Lower leg skin (tissue), 4 donors: ENCODE measurements at regions not wholly inside any gene's neighbourhood (a gene's known extent, or its start where the extent isn't known, plus 50 kb on each side); places are given as distances from the start of the nearest gene placed in this dataset.

Experiments
- DNase-seq, 2 donors: peaks; one replicate each; pipeline ENCODE4 v3.0.0-alpha.2; 2019; ENCODE audit warnings: low spot score in 2 of 2
- H3K4me3 ChIP-seq: fragments of 200-600 bp; sonication (generic); 2 replicates; pipeline ENCODE4 v1.5.1; 2017; ENCODE audit warnings: mild to moderate bottlenecking, low read depth; ENCODE audit not compliant: poor library complexity, severe bottlenecking
- POLR2A ChIP-seq, 2 donors: fragments of 450-650 bp; IDR thresholded peaks; one replicate each; pipeline ENCODE4 v1.6.1; 2016 to 2017; ENCODE audit warnings: antibody characterized with exemption in 2 of 2, mild to moderate bottlenecking in 1 of 2, moderate library complexity in 1 of 2
- WGBS, 2 donors: methylation state at CpG; one replicate each; pipeline ENCODE4 v1.1.5; 2018; 5-methylcytosine and 5-hydroxymethylcytosine counted together
- intact Hi-C: fragments of 100-400 bp; cut with DNase I; formaldehyde crosslinking; loops from one replicate; pipeline ENCODE4 v1.15.0; 2023; ENCODE audit warnings: low total_unique reads
- TF ChIP-seq, protein P1 (sequence below), 3 donors: fragments of 450-650 bp; IDR thresholded peaks; one replicate each; pipeline ENCODE4 v1.5.1; 2016; ENCODE audit warnings: antibody characterized with exemption in 3 of 3, mild to moderate bottlenecking in 3 of 3, moderate library complexity in 2 of 3

- no peak for TF ChIP-seq POLR2A (IDR thresholded peaks at IDR 0.05)
- TF ChIP-seq, protein P1, sequence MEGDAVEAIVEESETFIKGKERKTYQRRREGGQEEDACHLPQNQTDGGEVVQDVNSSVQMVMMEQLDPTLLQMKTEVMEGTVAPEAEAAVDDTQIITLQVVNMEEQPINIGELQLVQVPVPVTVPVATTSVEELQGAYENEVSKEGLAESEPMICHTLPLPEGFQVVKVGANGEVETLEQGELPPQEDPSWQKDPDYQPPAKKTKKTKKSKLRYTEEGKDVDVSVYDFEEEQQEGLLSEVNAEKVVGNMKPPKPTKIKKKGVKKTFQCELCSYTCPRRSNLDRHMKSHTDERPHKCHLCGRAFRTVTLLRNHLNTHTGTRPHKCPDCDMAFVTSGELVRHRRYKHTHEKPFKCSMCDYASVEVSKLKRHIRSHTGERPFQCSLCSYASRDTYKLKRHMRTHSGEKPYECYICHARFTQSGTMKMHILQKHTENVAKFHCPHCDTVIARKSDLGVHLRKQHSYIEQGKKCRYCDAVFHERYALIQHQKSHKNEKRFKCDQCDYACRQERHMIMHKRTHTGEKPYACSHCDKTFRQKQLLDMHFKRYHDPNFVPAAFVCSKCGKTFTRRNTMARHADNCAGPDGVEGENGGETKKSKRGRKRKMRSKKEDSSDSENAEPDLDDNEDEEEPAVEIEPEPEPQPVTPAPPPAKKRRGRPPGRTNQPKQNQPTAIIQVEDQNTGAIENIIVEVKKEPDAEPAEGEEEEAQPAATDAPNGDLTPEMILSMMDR (IDR thresholded peaks at IDR 0.05), result no peak
- no peak for DNase-seq
- no peak overlapping the region for H3K4me3 ChIP-seq
- intact Hi-C loops, result no loop called here
- 84 to 92% methylated on average over 2 of the region's 2 CpGs for WGBS, 2 donors
These were observed 612.8 kb upstream of the PSMD7 start for GRCh38 chr16:73683804-73684203.

DNA sequence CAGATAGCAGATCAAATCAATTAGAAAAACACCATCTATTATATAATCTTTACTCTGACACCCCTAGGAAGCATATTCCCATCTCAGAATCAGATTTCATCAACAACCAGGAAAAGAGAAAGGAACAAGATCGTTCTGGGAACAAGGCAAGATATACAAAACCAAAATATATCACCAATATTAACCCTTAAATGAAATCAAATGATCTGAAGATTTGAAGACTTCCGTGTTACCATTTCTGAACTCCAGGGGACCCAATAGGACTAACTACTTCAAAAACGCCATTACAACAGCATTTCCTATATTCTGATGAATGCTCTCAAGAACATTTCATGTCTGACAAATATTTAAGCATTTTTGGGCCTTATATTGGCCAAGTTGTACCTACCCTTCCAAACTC is 624.2 kb upstream of the ZFHX3 start:
- DNase-seq, result no peak
- no peak overlapping the region for H3K4me3 ChIP-seq
- intact Hi-C loops, result no loop called here
- no peak for TF ChIP-seq POLR2A (IDR thresholded peaks at IDR 0.05)
- TF ChIP-seq, protein P1 (IDR thresholded peaks at IDR 0.05), result no peak
- 58 to 61% methylated on average over 3 of the region's 3 CpGs for WGBS, 2 donors

- no peak for DNase-seq
- intact Hi-C loops, result no loop called here
- TF ChIP-seq, protein P1 (IDR thresholded peaks at IDR 0.05), result no peak
- TF ChIP-seq POLR2A (IDR thresholded peaks at IDR 0.05), result no peak
- no peak overlapping the region for H3K4me3 ChIP-seq
- 40 to 43% methylated on average over 11 of the region's 11 CpGs for WGBS, 2 donors
These were observed 623.2 kb upstream of the ZFHX3 start for GRCh38 chr16:73670836-73671820.

DNA sequence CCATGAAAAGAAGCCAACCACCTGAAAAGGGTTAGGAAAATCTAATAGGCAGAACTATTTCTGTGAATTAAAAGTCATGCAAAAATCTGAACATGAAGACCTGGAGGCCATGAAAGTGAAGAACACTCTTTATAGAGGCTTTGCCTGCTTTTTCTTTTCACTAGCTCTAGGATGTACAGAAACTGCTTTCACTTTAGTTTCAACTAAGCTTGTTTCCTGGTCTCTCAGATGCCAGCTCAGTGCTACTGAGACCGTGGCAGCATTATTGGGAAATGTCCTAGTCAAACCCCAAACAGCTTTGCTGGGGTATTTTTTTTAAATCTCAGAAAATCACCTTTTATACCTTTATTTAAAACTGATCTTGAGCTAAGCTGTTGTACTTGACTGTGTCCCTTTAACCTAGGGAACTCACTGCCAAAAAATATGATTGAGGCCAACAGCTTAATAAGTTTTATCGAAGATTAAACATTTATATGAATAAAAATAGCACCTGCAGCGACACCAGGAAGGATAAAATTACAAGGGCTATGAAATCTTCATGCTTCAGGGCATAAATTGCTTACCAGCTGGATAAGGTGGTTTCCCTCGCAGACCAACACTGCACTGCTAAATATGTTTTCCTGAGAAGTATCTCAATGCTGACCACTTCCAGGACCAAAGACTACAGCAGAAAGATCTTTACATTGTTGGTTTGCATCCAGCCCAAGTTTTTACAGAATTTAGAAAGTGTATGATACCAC is 621.8 kb upstream of the ZFHX3 start:
- whole genome bisulfite sequencing, 2 donors, result 44 to 49% methylated on average over 4 of the region's 4 CpGs
- H3K4me3 ChIP-seq, result no peak overlapping the region
- no peak for TF ChIP-seq POLR2A (IDR thresholded peaks at IDR 0.05)
- TF ChIP-seq, protein P1 (IDR thresholded peaks at IDR 0.05), result no peak
- intact Hi-C loops, result no loop called here
- DNase-seq, result no peak

DNA sequence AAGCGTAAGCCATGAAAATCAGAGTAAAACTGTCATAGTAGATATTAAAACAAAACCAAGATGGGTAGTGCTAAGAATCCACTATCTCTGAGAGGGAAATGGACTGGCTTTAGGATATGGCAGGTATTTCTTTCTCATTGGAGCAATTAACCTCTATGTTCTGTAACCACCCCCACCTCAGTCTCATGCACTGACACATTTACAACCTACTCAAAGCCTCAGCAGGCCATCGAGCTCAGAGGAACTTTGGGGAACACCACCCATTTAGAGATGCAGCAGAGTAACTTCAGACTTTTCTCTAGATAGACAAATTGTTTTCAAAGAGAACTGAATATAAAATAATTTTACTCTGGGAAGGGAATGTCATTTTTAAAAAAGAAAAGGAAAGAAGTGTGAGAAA is 615.8 kb upstream of the ZFHX3 start:
- no peak for TF ChIP-seq POLR2A (IDR thresholded peaks at IDR 0.05)
- TF ChIP-seq, protein P1 (IDR thresholded peaks at IDR 0.05), result no peak
- intact Hi-C loops, result no loop called here
- DNase-seq, result no peak
- 55 to 58% methylated on average over 2 of the region's 2 CpGs for WGBS, 2 donors
- no peak overlapping the region for H3K4me3 ChIP-seq
